Lower leg skin (tissue), 3 donors: ENCODE measurements at regions not wholly inside any gene's neighbourhood (a gene's known extent, or its start where the extent isn't known, plus 50 kb on each side); places are given as distances from the start of the nearest gene placed in this dataset.

Experiments used
- POLR2A ChIP-seq, 2 donors: fragments of 450-650 bp; IDR thresholded peaks; one replicate each; pipeline ENCODE4 v1.6.1; 2016 to 2017; ENCODE audit warnings: antibody characterized with exemption in 2 of 2, mild to moderate bottlenecking in 1 of 2, moderate library complexity in 1 of 2
- TF ChIP-seq, protein P1 (sequence below), 3 donors: fragments of 450-650 bp; IDR thresholded peaks; one replicate each; pipeline ENCODE4 v1.5.1; 2016; ENCODE audit warnings: antibody characterized with exemption in 3 of 3, mild to moderate bottlenecking in 3 of 3, moderate library complexity in 2 of 3

DNA sequence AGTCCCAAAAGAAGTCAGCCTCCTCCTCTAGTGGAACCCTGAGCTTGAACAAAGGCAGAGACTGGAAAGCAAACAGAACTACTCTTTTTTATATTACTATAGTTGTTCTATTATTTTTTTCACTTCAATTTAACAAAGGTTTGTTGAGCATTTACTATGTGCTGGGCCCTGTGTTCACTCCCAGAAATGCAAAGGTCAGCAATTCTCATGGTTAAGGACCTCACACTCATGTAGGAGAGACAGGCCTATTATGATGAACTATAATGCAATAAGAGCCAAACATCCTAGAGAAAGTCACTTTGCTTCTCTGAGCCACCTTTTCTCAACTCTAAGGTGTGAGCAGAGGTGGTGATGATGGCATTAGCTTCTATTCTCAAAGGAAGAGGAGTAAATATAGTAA lies 82.1 kb upstream of the ARHGEF3 start:
- TF ChIP-seq, protein P1, sequence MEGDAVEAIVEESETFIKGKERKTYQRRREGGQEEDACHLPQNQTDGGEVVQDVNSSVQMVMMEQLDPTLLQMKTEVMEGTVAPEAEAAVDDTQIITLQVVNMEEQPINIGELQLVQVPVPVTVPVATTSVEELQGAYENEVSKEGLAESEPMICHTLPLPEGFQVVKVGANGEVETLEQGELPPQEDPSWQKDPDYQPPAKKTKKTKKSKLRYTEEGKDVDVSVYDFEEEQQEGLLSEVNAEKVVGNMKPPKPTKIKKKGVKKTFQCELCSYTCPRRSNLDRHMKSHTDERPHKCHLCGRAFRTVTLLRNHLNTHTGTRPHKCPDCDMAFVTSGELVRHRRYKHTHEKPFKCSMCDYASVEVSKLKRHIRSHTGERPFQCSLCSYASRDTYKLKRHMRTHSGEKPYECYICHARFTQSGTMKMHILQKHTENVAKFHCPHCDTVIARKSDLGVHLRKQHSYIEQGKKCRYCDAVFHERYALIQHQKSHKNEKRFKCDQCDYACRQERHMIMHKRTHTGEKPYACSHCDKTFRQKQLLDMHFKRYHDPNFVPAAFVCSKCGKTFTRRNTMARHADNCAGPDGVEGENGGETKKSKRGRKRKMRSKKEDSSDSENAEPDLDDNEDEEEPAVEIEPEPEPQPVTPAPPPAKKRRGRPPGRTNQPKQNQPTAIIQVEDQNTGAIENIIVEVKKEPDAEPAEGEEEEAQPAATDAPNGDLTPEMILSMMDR (IDR thresholded peaks at IDR 0.05), result no peak
- TF ChIP-seq POLR2A (IDR thresholded peaks at IDR 0.05), result no peak
